ENCODE measurements at regions not wholly inside any gene's neighbourhood (a gene's known extent, or its start where the extent isn't known, plus 50 kb on each side); places are given as distances from the start of the nearest gene placed in this dataset.
"Not testable (repeated sequence)": the region's sequence is repeated elsewhere in the genome, so short reads cannot be mapped to it uniquely, and the experiment has no call there.

GRCh38 chr1:238419209-238419608 lies 528.5 kb upstream of the ZP4 start:
- DNase-seq = no peak

- no peak for DNase-seq
These were observed 519.2 kb upstream of the ZP4 start for GRCh38 chr1:238409932-238410331.

- DNase-seq = peak in 1 of 2 experiments; percentile 1
These were observed 518.6 kb upstream of the ZP4 start for GRCh38 chr1:238409191-238409850.

GRCh38 chr1:238408737-238409136 lies 518.0 kb upstream of the ZP4 start:
- no peak for DNase-seq

GRCh38 chr1:238406098-238406860 lies 515.6 kb upstream of the ZP4 start:
- no peak for DNase-seq

GRCh38 chr1:238404921-238405320 lies 514.2 kb upstream of the ZP4 start:
- DNase-seq = no peak

GRCh38 chr1:238404481-238404880 lies 513.8 kb upstream of the ZP4 start:
- DNase-seq = no peak

GRCh38 chr1:238401144-238401543 lies 510.4 kb upstream of the ZP4 start:
- DNase-seq = no peak

GRCh38 chr1:238399558-238399957 lies 508.8 kb upstream of the ZP4 start:
- DNase-seq = peak in 1 of 2 experiments; percentile 0

- no peak for DNase-seq
These were observed 505.4 kb upstream of the ZP4 start for GRCh38 chr1:238396140-238396539.

GRCh38 chr1:238384381-238384780 lies 493.7 kb upstream of the ZP4 start:
- no peak for DNase-seq

- DNase-seq = no peak
These were observed 489.4 kb upstream of the ZP4 start for GRCh38 chr1:238380167-238380566.

GRCh38 chr1:238379446-238379845 lies 488.7 kb upstream of the ZP4 start:
- DNase-seq = not testable (repeated sequence)

GRCh38 chr1:238377280-238377919 lies 486.7 kb upstream of the ZP4 start:
- DNase-seq = no peak

- no peak for DNase-seq
These were observed 479.9 kb upstream of the ZP4 start for GRCh38 chr1:238370599-238370998.

GRCh38 chr1:238364214-238364892 lies 473.6 kb upstream of the ZP4 start:
- no peak for DNase-seq

- DNase-seq = no peak
These were observed 469.8 kb upstream of the ZP4 start for GRCh38 chr1:238360474-238360873.

- no peak for DNase-seq
These were observed 459.7 kb upstream of the ZP4 start for GRCh38 chr1:238350471-238350870.

GRCh38 chr1:238346340-238346739 lies 455.6 kb upstream of the ZP4 start:
- DNase-seq = no peak

GRCh38 chr1:238345837-238346236 lies 455.1 kb upstream of the ZP4 start:
- DNase-seq = no peak

GRCh38 chr1:238343852-238344251 lies 453.1 kb upstream of the ZP4 start:
- no peak for DNase-seq

GRCh38 chr1:238341395-238341794 lies 450.7 kb upstream of the ZP4 start:
- DNase-seq = no peak

GRCh38 chr1:238340989-238341388 lies 450.3 kb upstream of the ZP4 start:
- no peak for DNase-seq

GRCh38 chr1:238336531-238336930 lies 445.8 kb upstream of the ZP4 start:
- no peak for DNase-seq
